Skeletal muscle cell (primary cell): ENCODE measurements at regions not wholly inside any gene's neighbourhood (a gene's known extent, or its start where the extent isn't known, plus 50 kb on each side); places are given as distances from the start of the nearest gene placed in this dataset.

ENCODE experiments used
- DNase-seq: peaks from one replicate; pipeline ENCODE4 v3.0.0-alpha.2; 2010; ENCODE audit warnings: low read depth
- H3K4me3 ChIP-seq: 2 replicates; pipeline ENCODE4 v1.5.1; 2011; ENCODE audit warnings: low read depth, mild to moderate bottlenecking, control low read depth, low read length, moderate library complexity

- no peak for DNase-seq
- H3K4me3 ChIP-seq = no peak overlapping the region
Observed at GRCh38 chr1:25045480-25046193, 115.6 kb upstream of the RUNX3 start.

DNA sequence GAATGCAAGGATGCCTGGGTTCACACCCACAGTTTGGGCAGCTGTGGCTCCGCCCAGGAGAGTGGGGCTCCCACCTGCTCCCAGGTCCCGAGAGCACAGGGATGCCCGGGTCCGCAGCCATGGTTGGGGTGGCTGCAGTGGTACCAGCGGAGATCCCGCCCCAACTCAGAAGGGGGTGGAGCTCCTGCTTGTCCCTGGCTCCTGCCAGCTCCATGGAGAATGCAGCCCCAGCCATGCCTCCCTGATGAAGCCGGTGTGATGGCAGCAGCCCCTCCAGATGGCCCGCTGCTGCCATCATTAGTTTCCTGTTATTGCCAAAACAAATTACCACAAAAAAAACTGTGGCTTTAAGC is 113.1 kb upstream of the RUNX3 start:
- DNase-seq = no peak
- no peak overlapping the region for H3K4me3 ChIP-seq

DNA sequence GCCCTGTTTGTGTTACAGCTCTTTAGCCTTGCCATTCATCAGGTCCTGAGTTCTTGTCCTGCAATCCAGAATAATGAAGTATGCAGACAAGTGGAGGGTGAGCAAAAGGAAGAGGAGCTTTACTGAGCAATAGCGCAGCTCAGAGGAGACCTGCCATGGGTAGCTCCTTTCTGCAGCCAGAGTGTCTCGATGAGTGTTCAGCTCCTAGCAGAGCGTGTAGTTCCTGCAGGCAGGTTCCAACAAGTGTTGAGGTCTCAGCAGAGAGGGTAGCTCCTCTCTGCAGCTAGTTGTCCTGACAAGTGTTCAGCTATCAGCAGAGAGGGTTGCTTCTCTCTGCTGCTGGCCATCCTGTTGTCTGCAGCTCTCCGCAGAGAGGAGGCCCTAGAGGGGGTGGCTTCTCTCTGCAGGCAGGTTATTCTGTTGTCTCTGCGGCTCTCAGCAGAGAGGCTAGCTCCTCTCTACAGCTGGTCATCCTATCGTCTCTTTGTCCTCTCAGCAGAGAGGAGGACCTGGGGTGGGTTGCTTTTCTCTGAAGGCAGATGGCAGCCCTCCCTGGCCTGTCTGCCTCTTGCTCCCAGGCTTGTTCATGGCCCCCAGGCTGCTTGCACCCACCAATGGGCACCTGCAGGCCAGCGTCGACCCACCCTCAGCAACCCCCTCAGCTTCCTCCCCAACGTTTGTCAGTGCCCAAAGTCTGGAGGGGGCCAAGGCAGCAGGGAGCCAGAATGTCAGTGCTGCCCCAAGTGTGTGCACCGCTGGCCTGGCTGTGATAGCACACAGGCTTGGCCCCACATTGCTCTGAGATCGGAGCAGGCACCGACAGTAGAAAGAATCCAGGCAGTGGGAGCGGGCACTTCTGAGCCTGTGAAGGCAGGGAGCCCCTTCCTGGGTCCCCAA is 112.5 kb upstream of the RUNX3 start:
- no peak overlapping the region for H3K4me3 ChIP-seq
- no peak for DNase-seq

DNA sequence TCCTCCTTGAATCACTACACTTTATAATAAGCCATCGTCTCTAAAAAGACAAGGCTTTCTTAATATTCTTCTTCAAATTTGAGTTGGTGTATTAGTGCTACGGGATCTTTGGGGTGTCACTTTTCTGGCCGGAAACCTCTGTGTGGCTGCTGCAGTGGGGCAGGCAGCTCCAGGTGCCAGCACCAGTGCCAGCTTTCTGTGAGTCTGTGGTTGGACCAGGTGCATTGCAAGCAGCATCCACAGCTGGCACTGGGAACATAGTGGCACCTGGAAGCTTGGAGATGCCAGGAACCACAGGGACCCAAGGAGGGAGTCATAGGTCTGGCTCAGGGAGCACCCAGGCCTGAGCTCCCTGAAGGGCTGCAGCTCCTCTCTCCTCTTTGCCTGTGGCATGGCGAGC is 111.8 kb upstream of the RUNX3 start:
- no peak for DNase-seq

DNA sequence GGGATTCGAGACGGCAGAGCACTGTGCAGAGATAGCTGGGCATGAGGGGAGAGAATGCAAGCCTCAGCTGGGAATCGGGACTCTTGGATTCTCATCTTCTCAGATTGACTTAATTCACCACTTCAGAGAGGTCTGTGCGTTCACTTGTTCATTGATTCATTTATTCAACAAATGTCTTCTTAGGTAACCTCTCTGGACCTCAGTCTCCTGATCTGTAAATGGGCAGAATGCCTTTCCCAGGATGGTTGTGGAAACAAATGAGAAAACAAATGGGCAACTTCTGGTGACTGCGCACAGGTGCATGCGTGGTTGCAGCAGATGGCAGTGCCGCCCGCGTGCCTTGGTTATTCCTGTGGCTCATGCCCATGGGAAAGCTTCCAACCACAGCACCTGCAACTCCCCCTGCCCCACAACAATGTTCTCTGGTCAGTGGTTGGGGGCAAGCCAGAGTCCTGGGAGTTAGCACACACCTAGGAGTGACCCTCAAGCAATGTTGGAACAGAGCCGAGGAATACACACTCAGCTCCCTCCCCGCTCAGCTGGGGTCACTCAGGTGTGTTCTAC is 110.1 kb upstream of the RUNX3 start:
- DNase-seq = no peak
- H3K4me3 ChIP-seq = no peak overlapping the region

More for the DNA sequence above, 111.8 kb upstream of the RUNX3 start:
- H3K4me3 ChIP-seq = no peak overlapping the region

DNA sequence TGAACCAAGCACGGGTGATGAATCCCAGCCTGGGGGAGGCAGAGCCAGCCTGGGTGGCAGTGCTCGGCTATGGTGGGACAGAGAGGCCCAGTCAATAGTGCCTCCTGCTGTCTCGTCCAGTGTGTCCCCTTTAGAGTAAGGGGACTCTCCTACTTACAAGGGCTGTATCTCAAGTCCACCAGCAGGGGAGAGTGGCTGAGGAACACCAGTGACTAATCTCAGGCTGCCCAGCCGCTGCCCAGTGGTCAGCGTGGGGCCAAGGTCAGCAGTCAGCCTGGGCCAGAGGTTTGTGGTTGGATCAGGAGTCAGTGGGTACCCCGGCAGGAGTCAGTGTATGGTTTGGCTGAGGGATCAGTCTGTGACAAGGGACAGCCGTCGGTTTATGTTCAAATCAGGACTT is 109.2 kb upstream of the RUNX3 start:
- no peak for DNase-seq
- no peak overlapping the region for H3K4me3 ChIP-seq

DNA sequence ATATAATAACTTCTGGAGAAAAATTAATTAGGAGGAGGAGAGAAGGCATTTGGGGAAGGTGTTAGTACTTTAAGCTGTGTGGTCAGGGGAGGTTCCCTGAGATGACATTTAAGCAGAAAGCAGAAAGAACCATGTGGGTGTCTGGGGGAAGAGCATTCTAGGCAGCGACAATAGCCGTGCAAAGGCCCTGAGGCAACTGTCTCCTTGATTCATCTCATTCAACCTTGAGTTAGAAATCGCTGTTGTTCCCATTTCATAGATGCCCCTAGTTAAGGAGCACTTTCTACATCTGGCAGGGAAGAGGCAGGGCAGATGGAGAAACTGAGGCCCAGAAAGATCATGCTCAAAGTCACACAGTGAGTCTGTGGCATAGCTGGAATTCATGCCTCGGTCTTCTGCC is 108.6 kb upstream of the RUNX3 start:
- H3K4me3 ChIP-seq = no peak overlapping the region
- DNase-seq = no peak

GRCh38 chr1:25037174-25038074 is 107.3 kb upstream of the RUNX3 start:
- no peak overlapping the region for H3K4me3 ChIP-seq
- no peak for DNase-seq

GRCh38 chr1:25036117-25036546 is 106.1 kb upstream of the RUNX3 start:
- no peak for DNase-seq
- H3K4me3 ChIP-seq = no peak overlapping the region

GRCh38 chr1:25035523-25036116 is 105.5 kb upstream of the RUNX3 start:
- no peak for DNase-seq
- no peak overlapping the region for H3K4me3 ChIP-seq

- DNase-seq = no peak
- H3K4me3 ChIP-seq = no peak overlapping the region
Observed at GRCh38 chr1:25034736-25035522, 104.9 kb upstream of the RUNX3 start.

- DNase-seq = no peak
- no peak overlapping the region for H3K4me3 ChIP-seq
Observed at GRCh38 chr1:25033828-25034705, 104.0 kb upstream of the RUNX3 start.

GRCh38 chr1:25033030-25033827 is 103.2 kb upstream of the RUNX3 start:
- H3K4me3 ChIP-seq = no peak overlapping the region
- DNase-seq = no peak

DNA sequence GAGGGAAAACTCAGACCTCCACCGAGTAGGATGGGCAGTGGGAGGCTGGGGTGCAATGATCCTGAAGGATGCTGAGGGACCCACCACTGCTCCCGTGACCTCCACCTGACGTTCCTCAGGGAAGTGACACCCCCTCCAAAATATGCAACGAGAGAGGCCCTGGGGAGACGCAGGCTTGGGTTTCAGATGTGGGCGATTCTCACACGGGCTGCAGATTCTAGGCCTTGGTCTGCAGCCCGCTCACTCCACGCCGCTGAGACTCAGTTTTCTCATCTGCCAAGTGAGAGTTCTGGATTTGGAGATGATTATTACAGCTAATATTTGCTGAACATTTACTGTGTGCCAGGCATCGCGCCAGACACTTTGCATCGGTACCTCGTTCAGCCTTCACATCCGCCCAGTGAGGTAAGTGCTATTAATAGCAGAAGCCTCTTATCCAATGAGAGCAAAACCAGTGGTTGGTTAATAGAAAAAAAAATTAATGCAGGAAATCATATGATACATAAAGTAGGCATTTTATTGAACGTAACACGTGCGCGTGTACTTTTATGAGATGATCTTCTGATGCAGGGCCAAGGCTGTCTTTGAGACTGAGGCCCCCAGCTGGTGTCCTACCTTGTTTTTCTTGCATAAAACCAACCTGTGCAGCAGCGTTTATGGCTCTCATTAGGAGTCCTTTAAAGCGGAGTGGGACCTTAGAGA is 102.0 kb upstream of the RUNX3 start:
- no peak for DNase-seq
- no peak overlapping the region for H3K4me3 ChIP-seq

- no peak for DNase-seq
Observed at GRCh38 chr1:25031601-25031965, 101.5 kb upstream of the RUNX3 start.

More at GRCh38 chr1:25031601-25031965, 101.5 kb upstream of the RUNX3 start:
- no peak overlapping the region for H3K4me3 ChIP-seq
